ELF-1 (cell line): ENCODE measurements at regions not wholly inside any gene's neighbourhood (a gene's known extent, or its start where the extent isn't known, plus 50 kb on each side); places are given as distances from the start of the nearest gene placed in this dataset.
"Not testable (repeated sequence)": the region's sequence is repeated elsewhere in the genome, so short reads cannot be mapped to it uniquely, and the experiment has no call there.

Experiments
- DNase-seq: peaks from one replicate; pipeline ENCODE4 v3.0.0-alpha.2; 2016; ENCODE audit warnings: low read depth, low spot score

GRCh38 chr9:86629530-86629929, 275.3 kb upstream of the TUT7 start:
- DNase-seq: no peak

DNA sequence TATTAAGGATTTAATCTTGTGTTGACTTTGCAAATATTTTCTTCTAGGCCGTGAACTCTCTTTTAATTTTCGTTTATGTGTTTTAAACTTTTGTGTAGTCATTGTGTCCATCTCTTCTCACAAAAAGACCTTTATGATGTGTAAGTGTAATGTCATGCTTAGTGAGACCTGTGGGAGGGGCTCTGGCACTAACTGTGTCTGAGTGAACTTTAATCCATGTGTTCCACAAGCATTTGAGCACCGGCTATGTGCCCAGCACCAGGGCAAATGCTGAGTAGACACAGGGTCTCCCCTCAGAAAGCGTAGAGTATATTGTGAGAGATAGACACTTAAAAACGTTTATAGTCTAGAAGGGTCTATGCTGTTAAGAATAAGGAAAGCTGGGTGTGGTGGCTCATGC, 272.6 kb upstream of the TUT7 start:
- no peak for DNase-seq

GRCh38 chr9:86624630-86625029, 270.4 kb upstream of the TUT7 start:
- DNase-seq: no peak

DNA sequence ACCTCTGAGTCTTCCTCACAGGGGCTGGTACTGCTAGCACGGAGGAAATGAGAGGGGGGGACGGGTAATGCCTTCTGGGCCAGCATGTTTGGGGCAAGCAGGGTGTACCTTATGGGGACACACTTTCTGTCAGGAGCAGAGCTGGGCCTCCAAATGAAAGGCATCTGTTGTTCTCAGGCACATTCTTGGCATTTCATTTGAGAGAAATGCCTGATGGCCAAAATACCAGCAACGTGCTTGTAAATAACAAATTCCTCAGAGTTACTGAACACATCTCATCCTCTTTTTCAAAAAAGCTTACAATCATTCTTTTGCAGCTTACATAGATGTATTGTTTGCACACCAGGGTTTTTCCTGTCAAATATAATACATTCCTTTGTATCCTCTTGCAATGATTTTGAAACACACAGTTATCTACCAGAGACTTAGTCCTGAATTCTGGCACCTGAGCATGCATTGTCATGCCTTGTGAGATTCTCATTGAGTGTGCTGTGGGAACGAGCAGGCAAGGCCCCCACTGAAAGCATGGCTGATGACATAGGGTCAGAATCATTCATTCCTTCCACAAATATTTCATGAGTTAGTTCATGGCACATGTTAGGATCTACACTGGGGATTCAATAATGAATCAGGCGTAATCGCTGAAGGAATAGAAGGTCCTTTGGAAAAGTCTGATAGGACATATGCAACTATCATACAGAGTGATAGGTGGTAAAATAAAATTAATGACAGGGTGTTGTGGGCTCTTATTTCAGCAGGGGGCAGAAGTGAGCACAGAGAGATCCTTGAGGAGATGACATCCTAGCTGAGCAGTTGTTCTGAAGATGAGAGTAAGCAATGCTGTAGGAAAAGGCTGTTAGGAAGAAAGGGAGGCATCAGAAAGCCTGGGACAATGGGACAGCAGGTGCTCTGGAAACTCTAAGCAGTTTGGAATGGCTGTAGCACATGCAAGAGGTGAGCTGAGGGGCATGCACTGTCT, 260.9 kb upstream of the TUT7 start:
- DNase-seq: peak; percentile 66

- no peak for DNase-seq
These were observed 259.7 kb upstream of the TUT7 start for GRCh38 chr9:86613943-86614342.

DNA sequence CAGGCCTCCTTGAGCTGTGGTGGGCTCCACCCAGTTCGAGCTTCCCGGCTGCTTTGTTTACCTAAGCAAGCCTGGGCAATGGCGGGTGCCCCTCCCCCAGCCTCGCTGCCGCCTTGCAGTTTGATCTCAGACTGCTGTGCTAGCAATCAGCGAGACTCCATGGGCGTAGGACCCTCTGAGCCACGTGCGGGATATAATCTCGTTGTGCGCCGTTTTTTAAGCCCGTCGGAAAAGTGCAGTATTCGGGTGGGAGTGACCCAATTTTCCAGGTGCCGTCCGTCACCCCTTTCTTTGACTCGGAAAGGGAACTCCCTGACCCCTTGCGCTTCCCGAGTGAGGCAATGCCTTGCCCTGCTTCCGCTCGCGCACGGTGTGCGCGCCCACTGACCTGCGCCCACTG, 257.3 kb upstream of the TUT7 start:
- DNase-seq: not testable (repeated sequence)

DNA sequence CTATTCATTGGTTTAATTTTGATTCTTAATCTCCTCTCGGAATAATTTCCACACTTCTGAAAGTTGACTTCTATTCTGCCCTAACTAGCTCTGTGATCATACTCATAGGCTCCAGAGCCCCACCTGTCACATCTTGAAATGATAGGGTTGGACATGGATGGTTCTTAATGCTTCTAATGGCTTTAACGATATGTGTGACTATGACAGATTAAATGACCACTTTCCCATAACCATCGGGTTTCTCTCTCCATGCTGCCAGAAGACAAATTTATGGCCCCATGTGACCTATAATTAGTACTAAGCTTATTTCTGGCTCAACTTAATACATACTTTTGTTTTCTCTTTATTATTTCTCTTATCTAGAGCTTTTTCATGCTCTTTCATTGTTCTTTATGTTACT, 251.1 kb upstream of the TUT7 start:
- no peak for DNase-seq

- no peak for DNase-seq
These were observed 250.5 kb upstream of the TUT7 start for GRCh38 chr9:86604741-86605140.

DNA sequence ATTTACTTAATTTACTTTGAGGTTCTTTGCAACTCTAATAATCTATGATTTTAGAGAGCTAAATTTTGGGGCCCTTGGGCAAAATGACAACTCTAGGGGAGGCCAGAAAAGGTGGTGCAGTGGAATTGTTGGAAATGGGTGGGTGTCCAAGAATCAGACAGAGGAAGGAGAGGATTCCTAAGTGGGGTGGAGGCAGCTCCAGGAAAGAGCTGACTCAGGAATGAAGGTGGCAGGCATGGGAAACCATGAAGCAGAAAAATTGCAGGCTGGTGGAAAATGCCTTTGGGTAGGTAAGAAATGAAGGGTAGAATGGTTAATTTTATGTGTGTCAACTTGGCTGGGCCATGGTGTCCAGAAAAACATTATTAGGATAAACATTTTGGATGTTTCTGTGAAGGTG, 248.5 kb upstream of the TUT7 start:
- DNase-seq: peak; percentile 6

DNA sequence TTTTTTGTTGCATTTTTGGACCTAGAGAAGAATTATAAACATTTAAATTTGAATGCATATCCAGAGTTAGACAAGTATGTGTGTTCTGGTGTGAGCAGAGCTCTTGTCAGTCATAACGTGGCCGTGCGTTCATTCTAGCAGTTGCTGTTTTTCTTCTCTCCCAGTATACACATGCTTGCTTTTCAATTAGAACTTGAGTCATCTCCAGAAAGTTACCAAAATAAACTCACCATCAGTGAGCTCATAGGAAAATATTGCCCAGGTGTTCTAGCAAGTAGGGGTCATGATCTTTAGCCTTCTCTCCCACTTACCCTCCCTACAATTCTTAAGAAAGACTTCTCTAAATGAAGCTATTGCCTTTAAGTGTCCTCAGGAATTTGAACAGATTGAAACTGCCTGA, 247.5 kb upstream of the TUT7 start:
- DNase-seq: peak; percentile 12

DNA sequence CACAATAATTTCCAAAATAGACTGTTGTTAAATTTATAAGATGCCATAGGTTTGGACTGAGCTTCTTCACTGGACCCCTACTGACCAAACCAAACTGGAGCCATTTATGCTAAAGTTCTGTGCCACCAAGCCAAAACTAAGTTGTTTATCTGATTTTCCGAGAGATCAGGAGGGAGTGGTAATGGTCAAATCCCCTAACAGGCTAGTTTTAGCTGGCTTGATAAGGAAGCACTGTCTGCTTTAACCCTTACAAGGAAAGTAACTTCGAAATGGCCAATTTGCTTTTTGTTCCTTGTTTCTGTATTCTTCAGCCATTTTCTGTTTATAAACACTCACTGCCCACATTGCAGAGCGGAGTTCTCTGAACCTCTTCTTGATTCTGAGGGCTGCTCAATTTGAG, 246.8 kb upstream of the TUT7 start:
- DNase-seq: peak; percentile 11

DNA sequence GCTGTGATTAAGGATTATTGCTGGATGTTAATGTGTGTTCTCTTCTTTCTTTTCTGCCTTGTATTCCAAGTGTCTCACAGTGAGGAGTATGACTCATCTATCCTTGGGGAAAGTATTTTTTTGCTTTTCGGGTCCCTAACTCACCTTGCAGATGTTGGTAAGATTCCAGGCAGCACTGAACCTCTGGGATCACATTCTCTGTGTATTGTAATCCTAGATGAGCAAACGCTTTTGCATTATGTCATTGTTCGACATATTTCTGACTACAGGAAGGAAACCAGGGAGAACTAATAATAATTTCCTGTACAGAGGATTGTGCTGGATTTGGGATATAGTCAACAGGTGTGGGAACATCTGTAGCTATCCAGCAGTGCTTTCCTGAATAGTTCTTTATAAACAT, 246.1 kb upstream of the TUT7 start:
- no peak for DNase-seq

GRCh38 chr9:86599561-86599960, 245.4 kb upstream of the TUT7 start:
- no peak for DNase-seq

DNA sequence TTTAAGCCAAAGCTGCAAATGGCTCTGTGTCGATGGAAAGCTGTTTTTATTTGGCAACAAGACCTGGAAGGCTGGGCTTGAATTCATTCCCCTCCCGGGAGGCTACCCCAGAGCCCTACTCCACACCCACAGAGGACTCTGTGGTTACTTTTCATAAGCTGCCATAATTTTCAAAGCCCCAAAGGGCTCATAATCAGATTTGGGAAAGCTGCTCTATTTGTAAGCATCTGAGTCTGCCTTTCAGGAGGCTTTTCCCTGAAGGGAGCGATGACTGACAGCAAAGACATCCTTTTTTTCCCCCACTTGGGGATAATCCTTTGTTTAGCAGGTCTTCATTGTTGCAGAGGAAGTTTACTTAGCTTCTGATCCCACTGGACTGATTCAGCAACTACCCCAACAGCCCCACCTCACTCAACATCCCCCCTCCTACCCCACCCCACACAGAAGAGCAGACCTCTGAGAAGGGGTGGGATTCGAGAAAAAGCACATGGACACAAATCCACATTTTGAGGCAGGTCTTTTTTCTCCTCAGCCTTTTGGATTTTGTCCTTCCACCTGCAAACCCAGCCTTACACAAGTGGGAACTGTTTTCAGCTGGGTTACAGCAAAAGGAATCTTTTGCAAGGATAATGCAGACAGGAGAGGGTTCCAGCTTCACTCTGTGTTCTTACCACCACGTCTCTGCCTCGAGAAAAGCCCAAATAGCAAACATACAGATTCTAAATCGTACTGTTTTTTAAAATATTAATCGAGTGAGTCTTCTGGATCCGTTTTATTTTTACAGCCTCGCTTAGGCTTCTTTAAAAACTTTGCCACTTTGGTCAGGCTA, 244.4 kb upstream of the TUT7 start:
- DNase-seq: peak; percentile 32

DNA sequence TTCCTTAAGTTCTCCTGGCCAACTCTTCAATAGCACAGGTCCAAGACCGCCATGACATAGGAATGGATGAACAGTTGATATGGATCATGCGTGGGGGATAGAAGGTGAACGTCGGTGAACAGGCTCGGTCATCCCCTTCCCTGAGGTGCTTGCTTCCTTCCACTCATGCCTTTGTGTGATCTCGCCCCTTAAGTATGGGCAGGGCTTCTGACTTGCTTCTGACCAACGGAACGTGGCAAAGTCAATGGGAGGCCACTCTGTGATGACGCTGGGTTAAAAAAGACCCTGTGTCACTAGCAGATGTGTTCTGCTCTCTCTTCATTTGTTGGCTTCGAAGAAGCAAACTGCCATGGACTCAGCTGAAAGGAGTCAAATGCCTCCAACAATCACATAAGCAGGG, 240.5 kb upstream of the TUT7 start:
- no peak for DNase-seq

DNA sequence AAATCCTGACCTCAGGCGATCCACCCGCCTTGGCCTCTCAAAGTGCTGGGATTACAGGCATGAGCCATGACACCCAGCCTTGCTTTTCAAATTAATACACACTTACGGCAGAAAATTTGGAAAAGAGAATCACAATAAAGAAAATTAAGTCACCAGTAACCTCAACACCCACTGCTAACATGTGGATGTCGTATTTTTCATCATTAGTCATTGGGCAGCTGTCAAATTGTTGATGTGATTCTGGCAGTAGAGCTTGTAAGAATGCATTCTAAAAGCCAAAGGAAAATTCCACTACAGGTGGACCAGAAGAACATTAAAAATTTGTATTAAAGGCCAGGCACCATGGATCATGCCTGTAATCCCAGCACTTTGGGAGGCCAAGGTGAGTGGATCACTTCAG, 237.3 kb upstream of the TUT7 start:
- DNase-seq: no peak

- no peak for DNase-seq
These were observed 235.5 kb upstream of the TUT7 start for GRCh38 chr9:86589730-86590129.

- peak; percentile 9 for DNase-seq
These were observed 235.1 kb upstream of the TUT7 start for GRCh38 chr9:86589273-86589672.

- DNase-seq: no peak
These were observed 231.9 kb upstream of the TUT7 start for GRCh38 chr9:86586144-86586494.

GRCh38 chr9:86585422-86586143, 231.4 kb upstream of the TUT7 start:
- DNase-seq: peak; percentile 18

- DNase-seq: no peak
These were observed 226.5 kb upstream of the TUT7 start for GRCh38 chr9:86580688-86581087.

DNA sequence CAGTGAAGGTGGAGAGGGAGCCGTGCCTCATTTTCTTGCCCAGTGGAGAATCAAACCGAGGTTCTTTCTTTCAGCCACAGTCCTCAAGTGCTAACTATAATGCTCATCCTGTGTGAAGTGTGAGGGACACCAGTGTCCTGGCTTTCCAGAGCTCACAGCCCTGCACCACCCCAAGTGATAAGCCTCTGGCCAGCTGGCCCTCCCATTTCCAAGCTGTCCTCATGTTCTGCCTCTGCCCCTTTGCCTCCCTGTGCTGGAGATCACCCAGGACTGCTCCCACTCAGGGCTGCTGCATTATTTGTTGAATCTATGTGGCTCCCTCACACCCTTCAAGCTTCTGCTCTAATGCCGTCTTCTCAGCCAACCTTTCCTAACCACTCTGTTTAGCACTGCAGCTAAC, 224.5 kb upstream of the TUT7 start:
- DNase-seq: no peak
